ACHN (cell line): ENCODE measurements at regions not wholly inside any gene's neighbourhood (a gene's known extent, or its start where the extent isn't known, plus 50 kb on each side); places are given as distances from the start of the nearest gene placed in this dataset.

Experiments
- DNase-seq: peaks from one replicate; pipeline ENCODE4 v3.0.0-alpha.2; 2015
- in situ Hi-C: cut with HindIII; loops from 2 replicates; pipeline ENCODE4 v1.10.0; 2017; ENCODE audit warnings: low sequenced_read_pairs, low pct_ligation_motif_present, low pct_unique_long_range_greater_than_20kb

- DNase-seq: peak; percentile 94
- in situ Hi-C loops: no loop called here
Measured at GRCh38 chr1:29639741-29640427, 403.6 kb downstream of the PTPRU start.

GRCh38 chr1:29639156-29639736, 402.9 kb downstream of the PTPRU start:
- in situ Hi-C loops: no loop called here
- peak; percentile 13 for DNase-seq

- in situ Hi-C loops: no loop called here
- DNase-seq: no peak
Measured at GRCh38 chr1:29638281-29638680, 402.0 kb downstream of the PTPRU start.

- in situ Hi-C loops: no loop called here
- no peak for DNase-seq
Measured at GRCh38 chr1:29636936-29637335, 400.6 kb downstream of the PTPRU start.

- DNase-seq: no peak
- in situ Hi-C loops: no loop called here
Measured at GRCh38 chr1:29635501-29636263, 399.4 kb downstream of the PTPRU start.

GRCh38 chr1:29634746-29635335, 398.5 kb downstream of the PTPRU start:
- in situ Hi-C loops: no loop called here
- DNase-seq: no peak

GRCh38 chr1:29634324-29634723, 398.0 kb downstream of the PTPRU start:
- in situ Hi-C loops: no loop called here
- no peak for DNase-seq

- in situ Hi-C loops: no loop called here
- DNase-seq: no peak
Measured at GRCh38 chr1:29633771-29634170, 397.4 kb downstream of the PTPRU start.

GRCh38 chr1:29632806-29633615, 396.7 kb downstream of the PTPRU start:
- no peak for DNase-seq

GRCh38 chr1:29631836-29632805, 395.8 kb downstream of the PTPRU start:
- in situ Hi-C loops: no loop called here
- DNase-seq: no peak

More at GRCh38 chr1:29632806-29633615, 396.7 kb downstream of the PTPRU start:
- in situ Hi-C loops: no loop called here

GRCh38 chr1:29631361-29631760, 395.0 kb downstream of the PTPRU start:
- no peak for DNase-seq
- in situ Hi-C loops: no loop called here

GRCh38 chr1:29630756-29631155, 394.4 kb downstream of the PTPRU start:
- no peak for DNase-seq
- in situ Hi-C loops: no loop called here

- in situ Hi-C loops: no loop called here
Measured at GRCh38 chr1:29629814-29630516, 393.6 kb downstream of the PTPRU start.

GRCh38 chr1:29629401-29629800, 393.1 kb downstream of the PTPRU start:
- in situ Hi-C loops: no loop called here
- no peak for DNase-seq

More at GRCh38 chr1:29629814-29630516, 393.6 kb downstream of the PTPRU start:
- no peak for DNase-seq

- in situ Hi-C loops: no loop called here
Measured at GRCh38 chr1:29628190-29628589, 391.9 kb downstream of the PTPRU start.

GRCh38 chr1:29626726-29627125, 390.4 kb downstream of the PTPRU start:
- no peak for DNase-seq
- in situ Hi-C loops: no loop called here

More at GRCh38 chr1:29628190-29628589, 391.9 kb downstream of the PTPRU start:
- no peak for DNase-seq

GRCh38 chr1:29626066-29626465, 389.7 kb downstream of the PTPRU start:
- in situ Hi-C loops: no loop called here
- no peak for DNase-seq
